Stimulated activated CD4-positive, alpha-beta T cell treated with anti-CD3 and anti-CD28 coated beads, Interleukin-15, amount 100 ng/mL, for 48 hours (primary cell): ENCODE measurements at regions not wholly inside any gene's neighbourhood (a gene's known extent, or its start where the extent isn't known, plus 50 kb on each side); places are given as distances from the start of the nearest gene placed in this dataset.

Experiments
- DNase-seq, 2 donors: peaks; one replicate each; pipeline ENCODE4 v3.0.0-alpha.2; 2020; ENCODE audit warnings: low read depth in 2 of 2

GRCh38 chr22:47748271-47748670, 985.8 kb downstream of the TBC1D22A start:
- DNase-seq: no peak

- DNase-seq: no peak
These were observed 977.8 kb downstream of the TBC1D22A start for GRCh38 chr22:47740109-47740805.

GRCh38 chr22:47739291-47740015, 977.0 kb downstream of the TBC1D22A start:
- no peak for DNase-seq

- no peak for DNase-seq
These were observed 976.1 kb downstream of the TBC1D22A start for GRCh38 chr22:47738472-47739013.

GRCh38 chr22:47736186-47737034, 974.0 kb downstream of the TBC1D22A start:
- no peak for DNase-seq

- no peak for DNase-seq
These were observed 972.1 kb downstream of the TBC1D22A start for GRCh38 chr22:47734511-47734910.

- no peak for DNase-seq
These were observed 965.2 kb downstream of the TBC1D22A start for GRCh38 chr22:47727641-47728040.

- DNase-seq: no peak
These were observed 962.3 kb downstream of the TBC1D22A start for GRCh38 chr22:47724751-47725150.

- DNase-seq: no peak
These were observed 961.6 kb downstream of the TBC1D22A start for GRCh38 chr22:47724030-47724429.

GRCh38 chr22:47718337-47718736, 955.9 kb downstream of the TBC1D22A start:
- no peak for DNase-seq

GRCh38 chr22:47716890-47717615, 954.6 kb downstream of the TBC1D22A start:
- DNase-seq: no peak

- no peak for DNase-seq
These were observed 953.6 kb downstream of the TBC1D22A start for GRCh38 chr22:47715866-47716578.

GRCh38 chr22:47713941-47714340, 951.5 kb downstream of the TBC1D22A start:
- DNase-seq: no peak

- DNase-seq: no peak
These were observed 947.7 kb downstream of the TBC1D22A start for GRCh38 chr22:47710135-47710534.

- no peak for DNase-seq
These were observed 942.9 kb downstream of the TBC1D22A start for GRCh38 chr22:47705350-47705749.

GRCh38 chr22:47698906-47699305, 936.5 kb downstream of the TBC1D22A start:
- no peak for DNase-seq

- DNase-seq: no peak
These were observed 935.4 kb downstream of the TBC1D22A start for GRCh38 chr22:47697861-47698260.

GRCh38 chr22:47696776-47697175, 934.3 kb downstream of the TBC1D22A start:
- no peak for DNase-seq

GRCh38 chr22:47695176-47695575, 932.7 kb downstream of the TBC1D22A start:
- no peak for DNase-seq

GRCh38 chr22:47694536-47695130, 932.2 kb downstream of the TBC1D22A start:
- no peak for DNase-seq
